NCI-H2081 treated with DMSO at 0.1 percent for 48 hours (cell line): ENCODE measurements at regions not wholly inside any gene's neighbourhood (a gene's known extent, or its start where the extent isn't known, plus 50 kb on each side); places are given as distances from the start of the nearest gene placed in this dataset.
A peak's percentile ranks its signal among the peaks of the same experiment; 100 is the strongest.

Experiments used
- DNase-seq: peaks from one replicate; lab custom pipeline; 2025; lab: John Stamatoyannopoulos, UW

DNA sequence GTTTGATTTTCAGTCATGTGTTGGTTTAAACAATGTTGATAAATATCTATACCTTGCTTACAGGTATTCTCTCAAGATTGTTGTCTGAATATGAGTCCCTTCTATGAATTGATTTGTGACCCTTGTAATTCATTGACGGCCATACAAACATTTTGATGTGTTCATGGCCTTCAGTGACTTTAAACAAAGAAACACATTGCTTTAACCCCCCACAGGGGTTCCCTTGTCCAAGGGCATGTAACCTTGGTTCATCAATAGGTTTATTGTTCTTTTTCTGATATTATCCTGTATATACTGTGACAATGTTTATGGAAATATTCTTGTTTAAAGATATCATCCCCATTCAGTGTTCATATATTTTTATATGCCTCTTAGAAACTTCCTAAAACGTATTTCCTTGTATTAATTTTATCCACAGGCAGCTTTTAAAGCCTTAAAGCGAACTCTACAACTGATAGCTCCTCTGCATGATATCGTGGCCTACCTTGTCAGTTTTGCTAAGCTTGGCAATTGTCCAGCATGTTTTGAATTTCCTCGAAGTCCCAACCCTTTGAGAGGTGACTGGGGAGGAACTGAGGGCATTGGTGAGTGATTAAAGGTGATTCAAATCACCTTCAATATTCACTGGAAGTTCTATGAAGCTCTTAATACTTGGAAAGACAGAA, 87.0 kb downstream of the CD164 start:
- no peak for DNase-seq

DNA sequence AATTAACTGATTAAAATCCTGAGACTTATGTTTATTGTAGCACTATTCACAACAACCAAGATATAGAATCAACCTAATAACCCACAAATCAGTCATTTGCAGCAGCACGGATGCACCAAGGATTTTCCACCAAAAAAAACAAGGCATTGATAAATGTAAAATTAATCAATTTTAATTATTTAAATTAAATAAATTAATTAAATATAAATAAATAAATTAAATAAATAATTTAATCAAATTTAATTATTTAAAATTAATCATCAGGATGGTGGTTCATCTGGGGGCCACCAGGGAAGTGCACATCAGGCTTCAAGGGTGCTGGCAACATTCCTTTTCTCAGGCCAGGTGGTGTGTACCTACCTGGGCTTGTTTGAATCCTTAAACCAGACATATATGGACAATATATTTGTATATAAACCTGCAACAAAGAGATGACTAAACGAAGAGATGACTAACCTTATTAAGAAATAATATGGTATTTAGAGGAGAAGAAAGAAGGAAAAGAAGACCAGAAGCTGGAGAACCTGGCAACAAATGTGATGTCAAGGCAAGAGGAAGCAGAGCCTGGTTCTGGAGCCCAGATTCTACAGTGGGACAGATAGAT, 89.2 kb downstream of the CD164 start:
- no peak for DNase-seq

DNA sequence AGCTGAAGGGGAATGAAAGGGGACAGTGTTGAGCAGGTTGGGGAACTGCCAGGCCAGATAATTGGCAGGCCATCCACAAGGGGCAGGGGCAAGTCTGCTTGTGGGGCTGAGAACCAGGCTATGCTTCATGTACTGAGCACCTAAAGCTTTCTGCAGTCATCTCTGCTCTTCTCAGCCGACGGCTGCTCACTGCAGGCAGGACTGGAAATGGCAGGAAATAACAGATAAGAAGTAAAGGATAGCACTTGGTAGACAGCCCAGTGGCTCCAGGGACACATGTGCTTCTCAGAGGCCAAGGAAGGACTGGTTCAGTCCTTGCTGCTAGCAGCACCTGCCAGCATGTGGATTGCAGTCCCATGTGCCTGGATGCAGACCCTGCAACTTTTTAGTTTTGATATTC, 89.8 kb downstream of the CD164 start:
- DNase-seq, result no peak

DNA sequence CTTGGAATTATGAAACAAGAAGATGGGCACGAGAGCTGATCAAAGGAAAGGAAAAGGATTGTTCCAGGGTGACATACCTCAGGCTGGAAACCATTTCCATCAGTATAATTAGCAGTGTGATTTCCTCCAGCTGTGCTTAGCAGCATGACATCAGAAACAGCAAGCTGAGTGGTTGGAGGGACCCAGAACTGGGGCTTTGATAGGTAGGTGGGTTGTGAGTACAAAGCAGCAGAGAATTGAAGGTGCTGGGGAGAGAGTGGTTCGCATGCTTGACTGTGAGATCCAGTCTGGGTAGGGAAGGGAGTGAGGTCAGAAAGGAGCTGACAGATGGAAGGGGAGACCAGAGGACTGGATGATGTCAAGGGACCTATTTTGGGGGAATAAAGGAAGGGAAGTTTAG, 90.4 kb downstream of the CD164 start:
- no peak for DNase-seq

DNA sequence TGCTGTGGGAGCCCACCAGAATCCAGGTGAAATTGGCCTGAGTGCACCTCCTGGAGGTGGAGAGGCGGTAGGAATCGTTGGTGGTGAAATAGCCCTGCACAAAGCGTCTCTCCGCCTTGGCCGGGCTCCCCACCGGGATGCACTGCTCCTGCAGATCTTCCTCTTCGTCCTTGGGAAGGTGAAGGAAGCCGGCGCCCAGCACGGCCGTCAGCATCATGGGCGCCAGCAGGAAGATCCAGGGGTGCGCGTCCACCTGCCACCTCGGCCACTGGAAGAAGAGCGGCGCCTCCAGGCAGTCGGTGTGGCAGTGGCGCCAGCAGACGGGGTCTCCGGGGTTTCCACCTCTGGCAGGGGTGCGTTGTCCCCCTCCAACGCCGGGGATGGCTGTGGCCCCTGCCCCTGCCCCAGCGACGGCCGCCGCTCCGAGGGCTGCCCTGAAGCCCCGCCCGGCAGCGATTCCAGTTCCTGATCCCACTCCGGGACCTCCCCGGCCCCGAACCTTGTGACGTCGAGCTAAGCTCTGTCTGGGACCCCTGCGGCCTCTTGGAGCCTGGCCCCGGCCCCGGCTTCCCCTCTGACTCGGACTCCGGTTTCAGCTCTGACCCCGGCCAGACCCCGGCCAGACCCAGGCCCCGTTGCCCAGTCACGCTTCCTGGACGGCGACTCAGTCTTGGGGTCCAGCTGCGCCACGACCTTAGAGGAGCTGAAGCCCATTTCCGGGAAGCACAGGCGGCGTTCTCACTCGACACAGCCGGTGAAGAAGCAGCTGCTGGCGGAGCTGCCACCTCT, 91.9 kb downstream of the CD164 start:
- no peak for DNase-seq

DNA sequence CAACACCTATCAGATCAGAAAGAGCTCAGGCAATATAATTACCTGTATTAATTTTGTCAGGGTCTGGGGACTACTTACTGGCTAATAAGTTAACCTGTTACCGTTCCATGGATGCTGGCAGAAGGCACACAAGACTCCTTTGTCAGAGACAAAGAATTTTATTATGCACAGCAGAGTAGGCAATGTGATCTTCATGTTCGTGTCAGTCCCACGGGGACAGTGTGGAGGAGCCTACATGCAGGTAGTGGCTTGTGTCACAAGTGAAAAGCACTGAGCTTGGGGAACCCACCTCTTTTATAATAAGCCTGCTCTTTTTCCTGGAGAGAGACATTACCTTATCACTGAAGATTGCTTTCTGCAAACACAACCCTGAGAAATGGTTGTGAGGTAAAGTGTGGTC, 96.9 kb downstream of the CD164 start:
- DNase-seq, result no peak

DNA sequence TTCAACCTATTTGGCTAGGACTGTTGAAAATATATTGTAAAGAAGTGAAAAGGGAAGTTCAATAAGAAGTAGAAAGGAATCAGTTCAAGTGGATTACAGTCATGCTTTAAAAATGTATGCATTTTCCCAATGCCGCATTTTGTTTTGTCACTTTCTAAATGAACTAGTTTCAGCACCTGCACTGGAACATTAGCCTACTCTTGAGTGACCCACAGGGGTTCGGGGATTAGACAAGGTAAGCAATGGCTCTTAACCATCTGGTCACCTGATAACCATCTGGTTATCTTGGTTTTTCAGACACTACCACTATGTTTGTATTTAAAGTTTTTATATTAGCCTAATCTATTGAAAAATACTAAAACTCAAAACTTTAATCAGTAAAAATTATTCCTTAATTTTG, 97.6 kb downstream of the CD164 start:
- no peak for DNase-seq

DNA sequence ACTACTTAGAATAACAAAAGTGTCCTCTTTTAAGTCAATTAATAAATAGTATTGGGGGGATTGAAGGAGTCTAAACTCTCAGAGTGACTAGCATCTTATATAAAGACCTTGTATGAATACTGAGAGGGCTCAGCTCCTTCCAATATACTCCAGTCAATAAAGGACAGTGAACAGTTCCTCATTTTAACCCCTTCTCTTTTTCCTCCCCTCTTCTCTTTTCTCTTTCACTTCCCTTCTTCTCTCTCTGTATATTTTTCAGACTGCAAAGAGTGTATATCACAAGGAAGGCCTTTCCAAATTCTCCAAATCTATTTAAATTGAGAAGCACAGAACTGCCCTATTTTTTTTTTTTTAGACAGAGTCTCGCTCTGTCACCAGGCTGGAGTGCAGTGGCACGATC, 99.5 kb downstream of the CD164 start:
- no peak for DNase-seq

DNA sequence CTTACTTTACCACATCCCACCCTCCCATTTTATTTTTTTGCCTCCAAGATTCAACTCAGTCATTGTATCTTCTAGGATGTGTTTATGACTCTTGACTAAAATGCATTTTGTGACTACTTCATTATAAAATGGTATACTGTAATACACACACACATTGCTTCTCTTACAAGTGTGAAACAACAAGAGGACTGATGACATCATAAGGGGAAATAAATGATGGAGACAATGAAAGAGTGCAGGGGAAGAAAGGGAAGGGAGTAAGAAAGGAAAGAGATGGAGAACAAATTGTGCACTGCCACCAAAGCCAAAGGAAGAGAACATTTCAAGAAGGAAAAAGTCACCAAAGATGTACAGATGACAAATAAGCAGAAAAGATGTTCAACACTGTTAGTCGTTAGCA, 102.6 kb downstream of the CD164 start:
- DNase-seq, result no peak

DNA sequence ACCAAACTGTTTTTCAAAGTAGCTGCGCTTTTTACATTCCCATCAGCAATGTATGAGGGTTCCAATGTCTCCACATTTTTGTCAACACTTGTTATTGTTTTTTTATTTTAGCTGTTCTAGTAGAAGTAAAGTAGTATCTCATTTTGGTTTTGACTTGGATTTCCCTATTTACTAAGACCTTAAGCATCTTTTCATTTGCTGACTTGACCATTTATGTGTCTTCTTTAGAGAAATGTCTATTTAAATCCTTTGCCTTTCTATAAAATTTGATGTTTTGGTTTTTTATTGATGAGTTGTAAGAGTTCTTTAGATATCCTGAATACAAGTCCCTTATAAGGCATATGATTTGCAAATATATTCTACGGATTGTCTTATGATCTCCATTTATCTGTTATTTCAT, 110.6 kb downstream of the CD164 start:
- DNase-seq, result no peak

DNA sequence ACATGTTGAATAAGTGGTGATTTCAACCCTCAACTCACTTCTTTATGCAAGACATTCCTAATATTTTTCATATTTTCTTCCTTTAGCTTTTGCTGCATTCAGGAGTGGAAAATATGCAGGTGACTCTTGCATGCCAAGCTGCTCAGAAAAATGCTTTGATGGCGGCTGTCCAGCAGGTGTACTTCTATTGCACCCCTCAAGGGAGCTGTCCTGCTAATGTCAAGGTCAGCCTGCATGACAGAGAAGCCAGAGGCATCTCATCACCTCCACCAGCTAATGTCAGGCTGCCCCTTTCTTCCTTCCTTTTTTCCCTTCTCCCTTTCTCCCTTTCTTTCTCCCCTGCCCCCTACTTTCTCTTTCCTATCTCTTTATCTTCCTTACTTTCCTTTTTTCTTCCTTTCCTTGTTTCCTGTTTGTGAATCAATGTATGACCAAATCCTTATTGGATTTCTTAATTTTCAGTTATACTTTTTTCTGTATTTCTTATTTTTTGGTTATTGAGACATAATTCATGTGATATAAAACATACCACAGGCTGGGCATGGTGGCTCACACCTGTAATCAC, 112.2 kb downstream of the CD164 start:
- no peak for DNase-seq

DNA sequence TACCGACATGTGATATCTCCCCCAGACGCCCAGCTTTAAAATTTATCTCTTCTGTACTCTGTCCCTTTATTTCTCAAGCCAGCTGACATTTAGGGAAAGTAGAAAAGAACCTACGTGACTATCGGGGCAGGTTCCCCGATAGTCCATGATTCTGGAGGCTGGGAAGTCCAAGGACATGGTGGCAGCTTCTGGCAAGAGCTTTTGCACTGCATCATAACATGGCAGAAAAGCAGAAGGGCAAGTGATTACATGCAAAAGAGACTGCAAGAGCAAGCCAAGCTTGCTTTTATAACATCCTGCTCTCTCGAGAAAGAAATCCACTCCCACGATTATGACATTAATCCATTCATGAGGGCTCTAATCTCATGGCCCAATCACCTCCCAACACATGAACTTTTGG, 113.2 kb downstream of the CD164 start:
- no peak for DNase-seq

DNA sequence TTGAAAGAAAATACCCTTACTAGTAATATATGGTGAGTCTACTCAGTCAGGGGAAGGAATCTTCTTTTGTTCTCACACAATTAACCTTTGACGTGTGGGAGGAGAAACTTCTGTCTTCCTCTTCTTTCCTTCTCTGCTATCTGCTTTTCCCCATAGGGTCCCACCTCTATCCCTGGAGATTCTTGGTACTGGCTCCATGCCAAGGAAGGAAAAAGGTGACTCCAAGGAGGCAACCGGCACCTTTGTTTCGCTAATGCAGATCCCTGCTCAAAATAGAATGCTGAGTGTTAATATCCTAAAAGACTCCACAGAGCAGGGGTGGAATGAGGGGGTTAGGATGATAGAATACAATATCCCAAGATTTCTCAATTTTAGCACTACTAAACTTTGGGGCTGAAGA, 116.7 kb downstream of the CD164 start:
- no peak for DNase-seq

DNA sequence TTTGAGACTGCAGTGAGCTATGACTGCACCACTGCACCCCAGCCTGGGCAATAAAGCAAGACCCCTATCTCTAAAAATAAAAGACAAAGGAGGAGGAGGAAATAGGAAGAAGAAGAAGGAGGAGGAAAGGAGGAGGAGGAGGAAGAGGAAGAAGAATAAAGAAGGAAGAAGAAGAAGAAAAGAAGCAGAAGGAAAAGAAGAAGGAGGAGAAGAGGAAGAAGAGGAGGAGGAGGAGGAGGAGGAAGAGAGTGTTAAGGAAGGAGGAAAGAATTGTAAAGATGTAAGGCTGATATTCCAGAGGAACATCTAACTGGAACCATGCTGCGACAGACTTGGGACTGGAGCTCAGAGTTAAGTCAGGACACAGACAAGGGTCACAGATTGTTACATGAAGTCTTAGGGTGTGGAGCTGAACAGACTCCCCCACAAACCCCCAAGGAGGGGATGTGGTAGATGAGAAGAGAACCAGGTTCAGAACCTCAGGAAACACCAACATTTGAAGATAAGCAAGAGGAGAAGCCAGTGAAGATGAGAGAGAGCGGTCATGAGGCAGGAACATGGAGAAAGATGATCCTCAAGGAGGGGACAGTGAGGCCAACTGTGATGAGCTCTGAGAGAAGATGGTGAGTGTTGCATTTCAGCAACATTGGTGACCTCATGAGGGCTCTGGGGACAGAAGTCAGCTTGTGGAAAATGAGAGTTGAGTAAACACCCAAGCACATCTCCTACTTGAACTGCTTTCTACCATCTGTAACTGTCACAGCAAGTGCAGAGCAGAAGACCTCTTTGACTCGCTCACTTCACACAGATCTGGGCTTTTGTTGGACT, 118.2 kb downstream of the CD164 start:
- no peak for DNase-seq

DNA sequence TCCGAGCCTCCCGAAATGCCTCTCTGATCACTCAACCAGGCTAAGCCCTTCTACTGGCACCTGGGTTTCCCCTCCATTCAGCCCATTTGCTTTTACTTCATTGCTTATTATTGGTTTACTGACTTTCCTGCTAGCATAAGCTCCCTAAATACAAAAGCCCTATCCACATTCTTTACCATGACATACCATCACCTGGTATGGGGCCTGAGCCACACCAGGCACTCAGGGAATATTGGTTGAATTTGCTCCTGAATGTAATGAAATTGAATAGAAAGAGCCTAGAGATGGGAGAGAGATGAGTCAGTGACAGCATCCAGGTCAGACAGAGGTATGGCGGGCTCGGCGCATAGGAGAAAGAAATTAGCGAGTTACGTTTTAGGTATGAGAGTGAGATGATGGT, 120.0 kb downstream of the CD164 start:
- DNase-seq, result no peak

DNA sequence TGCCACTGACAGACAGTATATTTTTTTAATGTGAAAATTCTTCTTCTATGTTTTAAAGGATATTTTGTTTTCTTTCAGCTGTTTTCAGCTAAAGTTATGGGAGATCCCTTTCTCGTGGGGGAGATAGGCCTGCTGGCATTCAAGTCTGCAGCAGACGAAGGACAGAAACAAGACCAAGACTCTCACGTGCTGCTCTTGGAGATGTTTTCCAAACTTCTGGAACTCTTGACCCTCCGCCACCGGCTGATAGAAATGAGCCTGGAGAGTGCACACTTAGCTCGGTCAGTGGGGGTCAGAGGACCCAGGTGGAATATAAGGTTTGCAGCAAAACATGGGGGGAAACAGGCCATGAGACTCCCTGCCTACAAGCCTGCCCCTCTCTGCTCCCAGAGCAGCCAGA, 120.5 kb downstream of the CD164 start:
- DNase-seq, result no peak

DNA sequence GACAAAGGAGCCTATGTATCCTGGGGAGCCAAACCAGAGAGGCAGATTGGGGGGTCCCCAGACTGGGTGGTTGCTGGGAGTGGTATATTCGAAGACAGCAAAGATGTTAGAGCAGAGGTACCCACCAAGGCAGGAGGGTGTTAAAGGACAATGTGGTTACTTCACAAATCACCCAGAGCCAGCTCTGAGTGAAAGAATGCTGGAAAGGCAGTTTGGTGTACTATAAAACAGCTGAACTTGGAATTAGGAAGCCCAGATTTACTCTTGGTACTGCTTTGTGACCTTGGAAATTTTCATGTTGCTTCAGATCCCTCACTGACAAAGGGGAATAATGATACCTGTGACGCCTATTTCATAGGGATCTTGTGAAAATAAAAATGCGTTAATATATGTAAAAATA, 121.6 kb downstream of the CD164 start:
- no peak for DNase-seq

DNA sequence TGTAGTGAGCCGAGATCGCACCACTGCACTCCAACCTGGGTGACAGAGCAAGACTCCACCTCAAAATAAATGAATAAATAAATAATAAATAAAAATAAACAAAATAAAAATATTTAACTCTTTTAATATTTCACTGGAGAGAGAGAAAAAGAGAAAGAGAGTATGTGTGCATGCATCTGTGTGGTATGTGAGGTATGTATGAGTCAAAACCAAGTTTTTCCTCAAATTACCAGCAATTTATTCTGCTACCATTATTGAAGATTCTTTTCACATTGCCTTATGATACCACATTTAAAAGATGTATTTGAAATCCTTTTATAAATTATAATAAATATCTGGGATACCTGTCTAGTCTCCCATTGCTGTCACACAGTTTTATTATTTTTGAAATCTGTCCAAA, 122.1 kb downstream of the CD164 start:
- DNase-seq, result no peak

DNA sequence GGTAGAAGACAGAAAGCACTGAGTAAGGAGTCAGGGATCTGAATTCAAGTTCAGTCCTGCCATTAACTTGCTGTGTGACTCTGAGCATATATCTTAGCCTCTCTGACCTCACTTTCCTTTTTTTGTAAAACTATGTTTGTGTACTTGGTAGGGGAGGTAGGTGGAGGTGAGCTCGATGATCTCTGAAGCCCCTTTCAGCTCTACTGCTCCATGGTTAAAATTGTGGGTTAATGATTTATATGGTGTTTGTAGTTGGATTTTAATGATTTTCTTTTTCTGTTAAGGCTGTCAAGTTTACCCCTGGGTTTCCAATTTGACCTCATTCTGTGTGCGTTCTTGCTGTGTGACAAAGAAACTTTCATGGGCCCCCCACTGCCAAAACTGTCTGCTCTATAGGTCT, 124.1 kb downstream of the CD164 start:
- DNase-seq, result no peak

DNA sequence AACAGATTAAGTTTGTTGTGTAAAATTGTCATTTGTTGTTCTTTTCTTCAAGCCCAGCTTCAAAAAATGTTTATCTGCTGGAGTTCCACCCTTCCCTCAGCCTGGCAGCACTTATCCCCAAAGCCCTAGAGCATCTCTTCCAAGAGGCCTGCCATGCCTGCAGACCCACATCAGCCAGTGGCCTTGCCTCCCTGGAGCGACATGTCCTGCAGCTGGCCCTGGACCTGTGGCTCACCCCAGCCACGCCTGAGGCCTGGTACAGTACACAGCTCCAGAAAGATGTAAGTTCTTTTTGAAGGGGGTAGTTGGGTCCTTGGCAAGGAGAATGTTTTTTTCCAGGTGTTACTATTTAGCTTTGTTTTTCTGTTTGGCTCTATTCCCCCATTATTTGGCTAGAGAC, 124.8 kb downstream of the CD164 start:
- no peak for DNase-seq

DNA sequence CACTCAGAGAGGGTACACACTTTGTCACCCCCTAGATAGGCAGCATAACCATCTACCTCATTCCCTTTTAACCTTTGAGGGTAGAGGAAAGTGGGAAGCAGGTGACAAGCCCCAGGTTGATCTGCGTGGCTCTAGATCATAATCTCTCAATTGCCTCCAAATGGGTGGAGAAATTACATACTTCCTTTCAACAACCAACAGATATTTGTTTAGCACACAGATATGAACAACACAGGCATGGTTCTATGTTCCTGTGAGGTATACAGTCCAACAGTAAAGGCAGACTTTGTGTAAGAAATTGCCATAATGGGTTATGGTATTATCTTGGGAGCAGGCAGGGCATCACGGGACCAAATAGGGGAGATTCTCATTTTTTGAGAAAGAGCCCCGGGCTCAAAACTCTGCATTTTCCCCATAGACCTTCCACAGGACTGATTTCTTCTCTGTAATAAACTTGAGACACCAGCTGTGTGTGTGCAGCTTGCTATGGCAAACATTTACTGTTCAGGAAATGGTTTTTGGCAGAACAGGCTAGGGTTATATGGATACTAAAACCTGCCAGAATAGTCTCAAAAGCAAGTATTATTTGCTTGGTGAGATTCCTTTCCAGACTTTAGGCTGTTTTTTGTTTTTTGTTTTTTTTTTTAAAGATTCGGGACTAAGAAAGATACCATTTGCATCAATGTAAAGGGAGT, 126.2 kb downstream of the CD164 start:
- peak; percentile 43 for DNase-seq

DNA sequence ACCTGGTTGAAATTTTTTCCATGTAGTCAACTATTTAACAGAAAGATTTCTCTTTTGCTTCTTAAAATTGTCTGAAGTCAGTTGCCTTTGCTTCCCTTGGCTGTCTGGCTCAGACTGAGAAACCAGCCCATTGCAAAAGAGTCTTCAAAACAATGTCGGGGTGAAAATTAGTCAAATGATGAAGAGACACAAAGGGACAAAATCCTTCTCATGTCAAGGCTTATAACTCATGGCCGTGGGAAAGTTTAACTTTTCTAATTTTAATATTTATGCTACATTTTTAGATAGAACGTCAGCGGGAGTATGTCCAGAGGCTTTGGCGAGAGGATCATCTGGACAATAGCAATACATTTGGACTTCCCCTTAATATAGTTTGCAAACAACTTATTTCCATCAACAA, 127.2 kb downstream of the CD164 start:
- no peak for DNase-seq
